ENCODE measurements at regions not wholly inside any gene's neighbourhood (a gene's known extent, or its start where the extent isn't known, plus 50 kb on each side); places are given as distances from the start of the nearest gene placed in this dataset.
A peak's percentile ranks its signal among the peaks of the same experiment; 100 is the strongest.

DNA sequence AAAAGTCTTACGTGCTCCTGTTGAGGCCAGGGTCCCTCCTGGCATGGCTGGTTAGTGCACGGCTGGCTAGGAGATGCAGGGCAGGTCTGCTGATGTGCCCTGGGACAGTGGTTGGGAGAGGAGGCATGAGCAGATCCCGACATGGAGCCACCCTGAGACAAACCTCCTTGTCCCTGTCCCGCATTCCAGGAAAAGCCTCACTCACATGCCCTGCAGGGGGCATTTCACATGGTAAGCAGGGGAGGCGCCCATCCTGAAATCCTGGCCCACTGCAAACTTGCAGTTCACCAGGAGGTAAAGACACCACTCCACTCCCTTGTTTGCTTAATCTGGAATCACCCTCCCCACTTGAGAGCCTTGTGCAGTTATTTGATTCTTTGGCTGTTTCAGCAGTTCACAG lies 116.7 kb upstream of the SLC24A3 start:
- Histone ChIP-seq H3K4me3 (ENCODE audit: low read depth in 1 of 2, low read length in 1 of 2) (no peak overlapping the region), H3K4me1 (ENCODE audit: control insufficient read depth in 1 of 2, insufficient read depth in 1 of 2, low read depth in 1 of 2, low read length in 1 of 2) (peaks cover 21 to 23% of the 10 kb centered on the region in 2 experiments)
- TF ChIP-seq, protein P1, sequence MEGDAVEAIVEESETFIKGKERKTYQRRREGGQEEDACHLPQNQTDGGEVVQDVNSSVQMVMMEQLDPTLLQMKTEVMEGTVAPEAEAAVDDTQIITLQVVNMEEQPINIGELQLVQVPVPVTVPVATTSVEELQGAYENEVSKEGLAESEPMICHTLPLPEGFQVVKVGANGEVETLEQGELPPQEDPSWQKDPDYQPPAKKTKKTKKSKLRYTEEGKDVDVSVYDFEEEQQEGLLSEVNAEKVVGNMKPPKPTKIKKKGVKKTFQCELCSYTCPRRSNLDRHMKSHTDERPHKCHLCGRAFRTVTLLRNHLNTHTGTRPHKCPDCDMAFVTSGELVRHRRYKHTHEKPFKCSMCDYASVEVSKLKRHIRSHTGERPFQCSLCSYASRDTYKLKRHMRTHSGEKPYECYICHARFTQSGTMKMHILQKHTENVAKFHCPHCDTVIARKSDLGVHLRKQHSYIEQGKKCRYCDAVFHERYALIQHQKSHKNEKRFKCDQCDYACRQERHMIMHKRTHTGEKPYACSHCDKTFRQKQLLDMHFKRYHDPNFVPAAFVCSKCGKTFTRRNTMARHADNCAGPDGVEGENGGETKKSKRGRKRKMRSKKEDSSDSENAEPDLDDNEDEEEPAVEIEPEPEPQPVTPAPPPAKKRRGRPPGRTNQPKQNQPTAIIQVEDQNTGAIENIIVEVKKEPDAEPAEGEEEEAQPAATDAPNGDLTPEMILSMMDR (IDR thresholded peaks at IDR 0.05) = no peak

DNA sequence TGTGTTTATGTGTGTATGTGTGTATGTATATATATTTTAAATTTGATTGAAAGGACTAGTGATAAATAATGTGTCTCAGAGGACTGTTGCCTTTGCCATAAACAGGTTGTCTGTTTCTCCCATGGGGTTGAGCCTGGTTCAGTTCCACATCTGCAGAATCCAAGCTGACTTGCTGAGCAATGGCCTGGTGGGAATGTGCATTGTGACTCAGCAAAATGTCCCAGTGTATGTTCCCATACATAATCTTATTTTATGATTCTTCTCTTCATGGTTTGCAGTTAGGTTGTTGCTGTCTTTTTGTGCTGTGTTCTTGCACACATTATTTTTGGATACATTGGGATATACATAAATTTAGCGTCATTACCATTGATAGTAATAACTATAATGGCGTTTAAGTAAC lies 115.6 kb upstream of the SLC24A3 start:
- no peak overlapping the region for H3K27ac ChIP-seq
- H3K9me3 ChIP-seq = no peaks in the 10 kb centered on the region
- H3K4me1 ChIP-seq (ENCODE audit: control insufficient read depth in 1 of 2, insufficient read depth in 1 of 2, low read depth in 1 of 2, low read length in 1 of 2) = peaks cover 21 to 23% of the 10 kb centered on the region in 2 experiments
- H3K36me3 ChIP-seq = no peaks in the 10 kb centered on the region
- TF ChIP-seq, protein P1 (IDR thresholded peaks at IDR 0.05) = no peak
- no peaks in the 10 kb centered on the region for H3K27me3 ChIP-seq
- H3K4me3 ChIP-seq (ENCODE audit: low read depth in 1 of 2, low read length in 1 of 2) = no peak overlapping the region

More for the DNA sequence above, 116.7 kb upstream of the SLC24A3 start:
- no peak overlapping the region for H3K27ac ChIP-seq
- H3K9me3 ChIP-seq = no peaks in the 10 kb centered on the region
- H3K36me3 ChIP-seq = no peaks in the 10 kb centered on the region
- no peaks in the 10 kb centered on the region for H3K27me3 ChIP-seq

DNA sequence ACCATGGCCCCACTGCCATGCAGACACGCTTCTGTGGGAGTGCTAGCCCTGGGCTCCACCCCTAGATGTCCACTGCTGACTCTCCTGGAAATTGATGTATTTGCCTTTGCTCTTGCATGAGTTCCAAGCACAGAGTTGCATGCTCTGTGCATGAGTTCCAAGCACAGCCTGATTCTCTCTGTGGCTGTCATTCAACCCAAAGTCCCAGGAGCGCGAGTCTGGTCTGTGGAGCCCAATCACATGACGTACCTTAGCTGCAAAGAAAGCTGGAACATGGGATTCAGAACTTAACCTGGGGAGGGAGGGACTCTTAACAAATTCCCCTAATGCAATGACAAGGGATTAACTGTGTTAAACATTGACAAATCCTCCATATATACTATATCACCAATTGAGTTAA lies 114.3 kb upstream of the SLC24A3 start:
- TF ChIP-seq, protein P1 (IDR thresholded peaks at IDR 0.05) = no peak

DNA sequence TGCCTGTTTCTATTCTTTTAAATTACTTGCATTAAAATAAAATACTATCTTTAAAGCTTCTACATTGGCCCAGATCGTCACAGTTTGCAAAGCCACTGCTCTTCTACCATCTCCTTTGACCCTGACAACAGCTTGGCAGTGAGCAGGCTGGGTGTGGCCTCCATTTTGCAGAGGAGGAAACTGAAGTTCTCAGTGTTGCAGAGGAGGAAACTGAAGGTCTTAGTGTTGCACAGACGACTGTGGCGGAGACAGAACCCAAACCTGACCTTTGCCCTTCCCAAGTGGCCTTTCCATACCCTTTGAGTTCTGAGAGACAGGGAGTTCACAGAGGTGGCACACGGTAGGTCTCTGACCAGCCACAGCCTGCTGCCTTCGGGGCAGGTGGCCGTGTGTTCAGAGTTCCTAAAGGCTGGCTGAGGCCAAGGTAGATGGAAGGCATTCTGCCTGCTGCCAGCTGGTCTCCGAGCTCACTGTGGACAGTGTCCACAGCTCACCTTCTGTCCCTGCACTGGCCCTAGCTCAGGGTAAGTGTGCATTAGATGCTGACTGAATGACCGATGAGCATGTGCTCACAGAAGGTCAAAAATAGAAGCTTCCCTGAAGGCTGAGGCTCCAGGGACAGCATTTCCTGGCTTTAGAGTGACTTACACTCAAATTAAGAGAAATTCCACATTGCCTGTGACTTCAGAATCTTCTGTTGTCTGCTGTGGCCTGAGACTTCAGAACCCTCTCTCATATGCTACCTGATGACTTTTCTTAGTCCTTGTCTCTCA lies 113.5 kb upstream of the SLC24A3 start:
- TF ChIP-seq, protein P1 (IDR thresholded peaks at IDR 0.05) = no peak
- Histone ChIP-seq H3K27me3 (no peaks in the 10 kb centered on the region), H3K4me1 (ENCODE audit: control insufficient read depth in 1 of 2, insufficient read depth in 1 of 2, low read depth in 1 of 2, low read length in 1 of 2) (peaks cover 21 to 23% of the 10 kb centered on the region in 2 experiments), H3K36me3 (no peaks in the 10 kb centered on the region), H3K9me3 (no peaks in the 10 kb centered on the region), H3K4me3 (ENCODE audit: low read depth in 1 of 2, low read length in 1 of 2) (no peak overlapping the region), H3K27ac (peak overlapping the region; percentile 78)

More for the DNA sequence above, 114.3 kb upstream of the SLC24A3 start:
- no peaks in the 10 kb centered on the region for H3K36me3 ChIP-seq
- no peak overlapping the region for H3K4me3 ChIP-seq (ENCODE audit: low read depth in 1 of 2, low read length in 1 of 2)
- H3K27ac ChIP-seq = peak overlapping the region; percentile 78
- peaks cover 21 to 23% of the 10 kb centered on the region in 2 experiments for H3K4me1 ChIP-seq (ENCODE audit: control insufficient read depth in 1 of 2, insufficient read depth in 1 of 2, low read depth in 1 of 2, low read length in 1 of 2)
- no peaks in the 10 kb centered on the region for H3K9me3 ChIP-seq
- H3K27me3 ChIP-seq = no peaks in the 10 kb centered on the region

DNA sequence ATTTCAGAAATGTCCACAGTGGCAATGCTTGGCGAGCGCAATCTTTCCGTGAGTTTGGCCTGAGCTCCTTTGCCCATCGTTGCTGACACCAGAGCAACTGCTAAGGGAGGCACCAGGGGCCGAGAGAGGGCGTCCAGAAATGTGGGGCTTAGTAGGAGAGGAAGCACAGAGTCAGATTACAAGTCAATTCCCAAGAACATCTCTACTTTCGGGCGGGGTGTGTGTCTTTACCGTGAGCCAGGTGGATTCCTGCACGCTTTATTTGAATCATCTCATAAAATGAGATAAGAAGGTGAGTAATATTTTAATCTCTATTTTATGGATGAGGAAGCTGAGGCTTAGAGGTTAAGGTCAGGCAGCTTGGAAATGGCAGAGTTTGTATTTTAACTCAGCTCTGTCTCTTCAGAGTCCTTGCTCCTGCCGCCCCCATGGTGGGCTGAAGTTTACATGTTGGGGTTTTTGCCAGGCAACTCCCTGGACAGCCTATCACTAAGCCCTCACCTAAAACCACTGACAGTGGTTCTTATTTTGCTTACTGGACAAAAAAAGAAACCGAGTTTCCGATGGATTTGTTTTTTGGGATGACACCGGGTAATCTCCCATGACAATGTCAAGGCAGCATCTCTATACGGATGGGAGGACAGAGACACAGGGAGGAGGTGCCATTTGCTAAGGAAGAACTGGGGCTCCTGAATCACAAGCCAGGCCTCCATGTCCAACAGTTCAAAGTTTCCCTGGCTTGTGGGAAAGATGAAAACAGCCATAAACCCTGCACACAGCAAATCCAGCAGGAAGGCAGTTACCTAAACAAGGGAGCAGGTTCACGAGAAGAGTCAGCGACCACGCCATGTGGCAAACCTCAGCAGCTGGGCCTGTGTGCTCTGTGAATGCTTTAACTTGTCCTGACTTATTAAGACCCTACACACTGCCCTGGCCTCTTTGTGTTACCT lies 112.6 kb upstream of the SLC24A3 start:
- Histone ChIP-seq H3K4me3 (ENCODE audit: low read depth in 1 of 2, low read length in 1 of 2) (no peak overlapping the region), H3K4me1 (ENCODE audit: control insufficient read depth in 1 of 2, insufficient read depth in 1 of 2, low read depth in 1 of 2, low read length in 1 of 2) (peaks cover 21 to 23% of the 10 kb centered on the region in 2 experiments), H3K36me3 (no peaks in the 10 kb centered on the region), H3K27ac (peak overlapping the region; percentile 78), H3K9me3 (no peaks in the 10 kb centered on the region), H3K27me3 (no peaks in the 10 kb centered on the region)
- TF ChIP-seq, protein P1 (IDR thresholded peaks at IDR 0.05) = no peak

Measured in neutrophil (primary cell).